CD8-positive, alpha-beta memory T cell (primary cell): ENCODE measurements at regions not wholly inside any gene's neighbourhood (a gene's known extent, or its start where the extent isn't known, plus 50 kb on each side); places are given as distances from the start of the nearest gene placed in this dataset.

ENCODE experiments used
- CTCF ChIA-PET: fragments of 350-600 bp; sonication (Branson Sonifier 250); formaldehyde crosslinking; loops from one replicate; lab custom pipeline; 2021; ENCODE audit warnings: antibody characterized with exemption; lab: Charles Lee
- POLR2A ChIA-PET: fragments of 350-600 bp; sonication (Branson Sonifier 250); formaldehyde crosslinking; loops from one replicate; lab custom pipeline; 2021; ENCODE audit warnings: antibody characterized with exemption; lab: Charles Lee
- DNase-seq, 5 donors: peaks; one replicate each; pipeline versions ENCODE4 v3.0.0 to v3.0.0-alpha.2; 2020 to 2022; ENCODE audit warnings: mixed read lengths in 1 of 5
- H3K27ac ChIP-seq: one replicate; pipeline ENCODE4 v1.7.0; 2013; ENCODE audit warnings: low read depth, mild to moderate bottlenecking, low read length, moderate library complexity
- H3K27me3 ChIP-seq: 2 replicates; pipeline ENCODE4 v1.7.0; 2013; ENCODE audit warnings: low read length, mild to moderate bottlenecking; ENCODE audit not compliant: insufficient read depth, poor library complexity, severe bottlenecking
- H3K36me3 ChIP-seq: 2 replicates; pipeline ENCODE4 v1.7.0; 2013; ENCODE audit warnings: mild to moderate bottlenecking, low read length, moderate library complexity; ENCODE audit not compliant: insufficient read depth
- H3K4me1 ChIP-seq: 2 replicates; pipeline ENCODE4 v1.7.0; 2013; ENCODE audit warnings: mild to moderate bottlenecking, low read length, moderate library complexity; ENCODE audit not compliant: insufficient read depth
- H3K4me3 ChIP-seq: 2 replicates; pipeline ENCODE4 v1.7.0; 2013; ENCODE audit warnings: mild to moderate bottlenecking, low read length
- H3K9me3 ChIP-seq: 2 replicates; pipeline ENCODE4 v1.7.0; 2013; ENCODE audit warnings: mild to moderate bottlenecking, low read length
- H3K27ac Mint-ChIP-seq, 8 donors: one replicate each; pipeline ENCODE4 v1.8.0; 2020 to 2021; ENCODE audit warnings: mixed read lengths in 8 of 8, mild to moderate bottlenecking in 6 of 8, inconsistent platforms in 3 of 8, moderate library complexity in 3 of 8
- H3K27me3 Mint-ChIP-seq, 2 donors: one replicate each; pipeline ENCODE4 v1.8.0; 2020 to 2021; ENCODE audit warnings: mixed read lengths in 2 of 2, mild to moderate bottlenecking in 1 of 2, moderate library complexity in 1 of 2
- H3K36me3 Mint-ChIP-seq, 3 donors: one replicate each; pipeline ENCODE4 v1.8.0; 2020 to 2021; ENCODE audit warnings: mixed read lengths in 3 of 3, inconsistent platforms in 1 of 3, mild to moderate bottlenecking in 1 of 3
- H3K4me1 Mint-ChIP-seq, 3 donors: one replicate each; pipeline ENCODE4 v1.8.0; 2020 to 2021; ENCODE audit warnings: mixed read lengths in 3 of 3, inconsistent platforms in 1 of 3, mild to moderate bottlenecking in 1 of 3
- H3K4me3 Mint-ChIP-seq, 7 donors: one replicate each; pipeline ENCODE4 v1.8.0; 2020 to 2021; ENCODE audit warnings: mixed read lengths in 7 of 7, mild to moderate bottlenecking in 6 of 7, moderate library complexity in 4 of 7, inconsistent platforms in 2 of 7
- H3K9me3 Mint-ChIP-seq, 5 donors: one replicate each; pipeline ENCODE4 v1.8.0; 2020 to 2022; ENCODE audit warnings: mixed read lengths in 5 of 5, mild to moderate bottlenecking in 3 of 5, moderate library complexity in 2 of 5, inconsistent platforms in 1 of 5

DNA sequence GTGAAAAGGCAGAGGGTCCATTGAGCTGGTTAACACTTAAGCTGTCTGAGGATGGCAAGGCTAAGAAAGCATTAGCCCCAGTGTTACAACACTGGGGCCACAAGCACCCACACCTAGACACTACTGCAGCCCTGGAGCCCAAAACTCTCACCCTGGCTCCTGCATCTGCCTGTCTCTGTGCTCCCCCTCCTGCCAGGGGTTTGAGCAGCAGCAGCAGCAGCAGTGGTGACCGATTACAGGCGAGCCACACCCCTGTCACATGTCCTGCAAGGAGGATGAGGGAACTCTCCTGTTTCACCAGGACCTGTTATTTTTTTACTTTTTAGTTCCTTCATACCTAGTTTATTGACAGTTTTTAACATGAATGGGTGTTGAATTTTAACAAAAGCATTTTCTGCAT lies 326.7 kb upstream of the MAP2 start:
- no peak for DNase-seq
- H3K4me3 ChIP-seq: no peak overlapping the region
- no peaks in the 10 kb centered on the region for H3K4me1 ChIP-seq
- Mint-ChIP-seq H3K4me3 (no peak overlapping the region), H3K9me3 (peaks cover 0 to 16% (median 3%) of the 10 kb centered on the region in 5 donors), H3K27ac (no peak overlapping the region), H3K36me3 (no peaks in the 10 kb centered on the region), H3K27me3 (no peaks in the 10 kb centered on the region), H3K4me1 (no peaks in the 10 kb centered on the region)
- H3K27ac ChIP-seq: no peak overlapping the region
- CTCF ChIA-PET: no interaction called here
- POLR2A ChIA-PET: no interaction called here
- no peaks in the 10 kb centered on the region for H3K27me3 ChIP-seq
- no peaks in the 10 kb centered on the region for H3K36me3 ChIP-seq
- H3K9me3 ChIP-seq: no peaks in the 10 kb centered on the region

GRCh38 chr2:209102319-209102718 lies 321.5 kb upstream of the MAP2 start:
- POLR2A ChIA-PET: no interaction called here
- Mint-ChIP-seq H3K27ac (no peak overlapping the region), H3K27me3 (no peaks in the 10 kb centered on the region), H3K36me3 (no peaks in the 10 kb centered on the region), H3K4me1 (no peaks in the 10 kb centered on the region), H3K9me3 (peaks cover 0 to 15% (median 5%) of the 10 kb centered on the region in 5 donors), H3K4me3 (no peak overlapping the region)
- H3K4me1 ChIP-seq: no peaks in the 10 kb centered on the region
- no peaks in the 10 kb centered on the region for H3K36me3 ChIP-seq
- no peaks in the 10 kb centered on the region for H3K9me3 ChIP-seq
- H3K27ac ChIP-seq: no peak overlapping the region
- no peak for DNase-seq
- CTCF ChIA-PET: no interaction called here
- no peaks in the 10 kb centered on the region for H3K27me3 ChIP-seq
- H3K4me3 ChIP-seq: no peak overlapping the region

GRCh38 chr2:209113026-209113425 lies 310.8 kb upstream of the MAP2 start:
- H3K27me3 Mint-ChIP-seq: no peaks in the 10 kb centered on the region
- no peaks in the 10 kb centered on the region for H3K36me3 ChIP-seq
- H3K4me3 ChIP-seq: no peak overlapping the region
- no peak for DNase-seq
- no peaks in the 10 kb centered on the region for H3K9me3 ChIP-seq
- POLR2A ChIA-PET: no interaction called here
- H3K27me3 ChIP-seq: no peaks in the 10 kb centered on the region
- H3K4me3 Mint-ChIP-seq: no peak overlapping the region
- H3K9me3 Mint-ChIP-seq: peaks cover 0 to 12% (median 2%) of the 10 kb centered on the region in 5 donors
- H3K36me3 Mint-ChIP-seq: no peaks in the 10 kb centered on the region
- CTCF ChIA-PET: no interaction called here
- no peak overlapping the region for H3K27ac Mint-ChIP-seq
- H3K4me1 ChIP-seq: no peaks in the 10 kb centered on the region
- H3K27ac ChIP-seq: no peak overlapping the region
- no peaks in the 10 kb centered on the region for H3K4me1 Mint-ChIP-seq

DNA sequence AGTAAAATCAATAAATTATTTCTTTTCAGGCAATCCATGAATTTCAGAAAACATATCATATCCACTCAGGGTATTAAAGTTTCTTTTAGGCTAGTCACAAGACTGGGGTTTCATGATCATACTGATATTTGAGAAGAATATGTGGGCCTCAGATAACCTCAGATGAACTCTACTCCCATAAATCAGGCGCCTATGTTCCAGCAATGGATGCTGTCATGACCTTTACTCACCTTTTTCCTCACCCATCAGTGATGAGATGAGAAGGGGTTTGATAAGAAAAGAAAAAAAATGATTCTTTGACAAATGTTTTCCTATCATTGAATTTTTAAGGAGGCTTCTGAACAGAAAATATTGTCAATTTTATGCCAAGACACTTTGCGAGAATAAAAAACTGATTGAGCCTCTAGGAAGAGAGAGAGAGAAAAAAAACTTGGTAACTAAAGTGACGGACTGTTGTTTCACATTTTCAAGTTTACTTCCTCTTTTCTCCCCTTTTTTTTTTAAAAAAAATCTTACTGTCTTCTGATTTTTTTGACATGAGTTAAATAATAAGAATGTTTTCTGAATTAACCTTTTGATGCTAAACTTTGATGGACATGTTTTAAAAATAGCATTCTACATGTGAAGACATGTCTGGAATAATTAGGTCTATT lies 309.1 kb upstream of the MAP2 start:
- H3K9me3 Mint-ChIP-seq: peaks cover 0 to 10% (median 2%) of the 10 kb centered on the region in 5 donors
- CTCF ChIA-PET: no interaction called here
- no peaks in the 10 kb centered on the region for H3K36me3 ChIP-seq
- no peak overlapping the region for H3K27ac Mint-ChIP-seq
- no peaks in the 10 kb centered on the region for H3K27me3 Mint-ChIP-seq
- H3K27me3 ChIP-seq: no peaks in the 10 kb centered on the region
- H3K36me3 Mint-ChIP-seq: no peaks in the 10 kb centered on the region
- no peak overlapping the region for H3K4me3 Mint-ChIP-seq
- no peaks in the 10 kb centered on the region for H3K4me1 Mint-ChIP-seq
- H3K27ac ChIP-seq: no peak overlapping the region
- POLR2A ChIA-PET: no interaction called here
- no peak for DNase-seq
- H3K4me1 ChIP-seq: no peaks in the 10 kb centered on the region
- H3K4me3 ChIP-seq: no peak overlapping the region
- H3K9me3 ChIP-seq: no peaks in the 10 kb centered on the region

GRCh38 chr2:209121691-209122090 lies 302.2 kb upstream of the MAP2 start:
- Mint-ChIP-seq H3K4me3 (no peak overlapping the region), H3K27ac (no peak overlapping the region), H3K36me3 (no peaks in the 10 kb centered on the region), H3K4me1 (no peaks in the 10 kb centered on the region), H3K27me3 (no peaks in the 10 kb centered on the region), H3K9me3 (peaks cover 2 to 21% (median 2%) of the 10 kb centered on the region in 5 donors)
- no peak overlapping the region for H3K27ac ChIP-seq
- H3K4me3 ChIP-seq: no peak overlapping the region
- POLR2A ChIA-PET: no interaction called here
- H3K4me1 ChIP-seq: no peaks in the 10 kb centered on the region
- no peaks in the 10 kb centered on the region for H3K36me3 ChIP-seq
- H3K27me3 ChIP-seq: no peaks in the 10 kb centered on the region
- DNase-seq: no peak
- CTCF ChIA-PET: no interaction called here
- H3K9me3 ChIP-seq: no peaks in the 10 kb centered on the region

DNA sequence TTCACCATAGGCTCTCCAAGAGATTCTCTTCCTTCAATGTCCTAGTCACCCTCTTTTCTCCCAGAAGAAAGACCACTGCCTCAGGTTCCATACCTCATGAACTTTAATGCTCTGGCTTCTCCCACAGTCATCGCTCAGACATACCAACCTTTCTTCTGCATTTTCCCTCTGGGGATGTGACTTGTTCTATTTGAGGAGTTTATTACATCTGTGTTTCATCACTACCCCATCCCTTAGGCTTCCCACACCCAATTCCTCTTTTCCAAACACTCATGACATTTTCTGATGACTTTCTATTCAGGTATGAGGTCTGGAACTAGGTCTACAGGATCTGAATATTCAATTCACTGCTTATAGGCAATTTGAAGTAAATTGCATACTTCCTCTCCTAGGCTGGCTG lies 298.6 kb upstream of the MAP2 start:
- Mint-ChIP-seq H3K36me3 (no peaks in the 10 kb centered on the region), H3K4me1 (no peaks in the 10 kb centered on the region), H3K27ac (no peak overlapping the region), H3K27me3 (no peaks in the 10 kb centered on the region), H3K9me3 (peaks cover 0 to 23% (median 2%) of the 10 kb centered on the region in 5 donors), H3K4me3 (no peak overlapping the region)
- DNase-seq: no peak
- no peak overlapping the region for H3K4me3 ChIP-seq
- ChIA-PET POLR2A (no interaction called here), CTCF (no interaction called here)
- no peak overlapping the region for H3K27ac ChIP-seq
- H3K9me3 ChIP-seq: no peaks in the 10 kb centered on the region
- H3K4me1 ChIP-seq: no peaks in the 10 kb centered on the region
- H3K27me3 ChIP-seq: no peaks in the 10 kb centered on the region
- no peaks in the 10 kb centered on the region for H3K36me3 ChIP-seq

- no peaks in the 10 kb centered on the region for H3K27me3 Mint-ChIP-seq
- CTCF ChIA-PET: no interaction called here
Measured at GRCh38 chr2:209138079-209138478, 285.8 kb upstream of the MAP2 start.

GRCh38 chr2:209141142-209141541 lies 282.7 kb upstream of the MAP2 start:
- no peak overlapping the region for H3K27ac Mint-ChIP-seq
- no peaks in the 10 kb centered on the region for H3K9me3 ChIP-seq
- no peaks in the 10 kb centered on the region for H3K36me3 ChIP-seq
- H3K9me3 Mint-ChIP-seq: peaks cover 0 to 6% (median 0%) of the 10 kb centered on the region in 5 donors
- no peaks in the 10 kb centered on the region for H3K27me3 Mint-ChIP-seq
- ChIA-PET POLR2A (no interaction called here), CTCF (no interaction called here)
- H3K27ac ChIP-seq: no peak overlapping the region
- H3K36me3 Mint-ChIP-seq: no peaks in the 10 kb centered on the region
- no peaks in the 10 kb centered on the region for H3K4me1 ChIP-seq
- no peaks in the 10 kb centered on the region for H3K4me1 Mint-ChIP-seq
- H3K27me3 ChIP-seq: no peaks in the 10 kb centered on the region
- H3K4me3 Mint-ChIP-seq: no peak overlapping the region
- no peak for DNase-seq
- H3K4me3 ChIP-seq: no peak overlapping the region

More at GRCh38 chr2:209138079-209138478, 285.8 kb upstream of the MAP2 start:
- Histone ChIP-seq H3K27me3 (no peaks in the 10 kb centered on the region), H3K27ac (no peak overlapping the region), H3K36me3 (no peaks in the 10 kb centered on the region), H3K4me3 (no peak overlapping the region), H3K9me3 (no peaks in the 10 kb centered on the region), H3K4me1 (no peaks in the 10 kb centered on the region)
- DNase-seq: no peak
- POLR2A ChIA-PET: no interaction called here
- Mint-ChIP-seq H3K9me3 (peaks cover 0 to 12% (median 5%) of the 10 kb centered on the region in 5 donors), H3K36me3 (no peaks in the 10 kb centered on the region), H3K4me1 (no peaks in the 10 kb centered on the region), H3K4me3 (no peak overlapping the region), H3K27ac (no peak overlapping the region)
